ENCODE measurements at regions not wholly inside any gene's neighbourhood (a gene's known extent, or its start where the extent isn't known, plus 50 kb on each side); places are given as distances from the start of the nearest gene placed in this dataset.

- Histone ChIP-seq H3K79me2 (ENCODE audit: control insufficient read depth, insufficient read depth, low read length) (no peaks in the 10 kb centered on the region), H4K8ac (ENCODE audit: low read depth, low read length) (no peak overlapping the region), H3K27ac (ENCODE audit: low read depth, low read length) (no peak overlapping the region), H3K4me3 (ENCODE audit: low read length) (no peak overlapping the region), H2BK15ac (replicated peaks; ENCODE audit: low read depth) (no peak overlapping the region), H3K18ac (ENCODE audit: low read length) (no peak overlapping the region), H3K9ac (ENCODE audit: low read length) (no peak overlapping the region), H2AK5ac (ENCODE audit: low read length) (no peak overlapping the region), H3K23ac (ENCODE audit: low read length) (no peak overlapping the region), H3K56ac (ENCODE audit: low read length) (no peak overlapping the region), H3K79me1 (ENCODE audit: low read length) (no peaks in the 10 kb centered on the region), H4K5ac (ENCODE audit: low read length) (no peak overlapping the region), H2BK120ac (ENCODE audit: low read depth, low read length) (no peak overlapping the region), H3K4me2 (ENCODE audit: low read length) (no peak overlapping the region), H3K4me1 (ENCODE audit: control insufficient read depth, low read depth, low read length) (no peaks in the 10 kb centered on the region), H3K4ac (ENCODE audit: low read depth, low read length) (no peak overlapping the region), H3K27me3 (ENCODE audit: insufficient read depth, low read length, poor library complexity) (no peaks in the 10 kb centered on the region), H2BK5ac (ENCODE audit: low read length) (no peak overlapping the region), H3K36me3 (ENCODE audit: control insufficient read depth, insufficient read depth, low read length) (no peaks in the 10 kb centered on the region)
- no CpG with 5 or more reads among the region's 2 CpGs for WGBS (ENCODE audit: extremely low coverage, insufficient coverage, low lambda C conversion rate)
- peak; percentile 78 for DNase-seq
Measured at GRCh38 chr10:36474456-36474855, 650.9 kb upstream of the ANKRD30A start.

GRCh38 chr10:36473122-36473521 is 652.3 kb upstream of the ANKRD30A start:
- H3K4me1 ChIP-seq (ENCODE audit: control insufficient read depth, low read depth, low read length), result no peaks in the 10 kb centered on the region
- no peak overlapping the region for H3K4me2 ChIP-seq (ENCODE audit: low read length)
- H3K4me3 ChIP-seq (ENCODE audit: low read length), result no peak overlapping the region
- no CpG with 5 or more reads among the region's 4 CpGs for WGBS (ENCODE audit: extremely low coverage, insufficient coverage, low lambda C conversion rate)
- H4K5ac ChIP-seq (ENCODE audit: low read length), result no peak overlapping the region
- no peak overlapping the region for H3K27ac ChIP-seq (ENCODE audit: low read depth, low read length)
- DNase-seq, result no peak
- no peak overlapping the region for H2BK15ac ChIP-seq (replicated peaks; ENCODE audit: low read depth)
- no peak overlapping the region for H2BK5ac ChIP-seq (ENCODE audit: low read length)
- no peak overlapping the region for H3K23ac ChIP-seq (ENCODE audit: low read length)
- no peak overlapping the region for H3K18ac ChIP-seq (ENCODE audit: low read length)
- H4K8ac ChIP-seq (ENCODE audit: low read depth, low read length), result no peak overlapping the region
- H3K27me3 ChIP-seq (ENCODE audit: insufficient read depth, low read length, poor library complexity), result no peaks in the 10 kb centered on the region
- H3K9ac ChIP-seq (ENCODE audit: low read length), result no peak overlapping the region
- H3K79me1 ChIP-seq (ENCODE audit: low read length), result no peaks in the 10 kb centered on the region
- no peak overlapping the region for H2AK5ac ChIP-seq (ENCODE audit: low read length)
- H3K56ac ChIP-seq (ENCODE audit: low read length), result no peak overlapping the region
- H2BK120ac ChIP-seq (ENCODE audit: low read depth, low read length), result no peak overlapping the region
- no peaks in the 10 kb centered on the region for H3K79me2 ChIP-seq (ENCODE audit: control insufficient read depth, insufficient read depth, low read length)
- H3K36me3 ChIP-seq (ENCODE audit: control insufficient read depth, insufficient read depth, low read length), result no peaks in the 10 kb centered on the region
- no peak overlapping the region for H3K4ac ChIP-seq (ENCODE audit: low read depth, low read length)

GRCh38 chr10:36469585-36469984 is 655.8 kb upstream of the ANKRD30A start:
- Histone ChIP-seq H3K4ac (ENCODE audit: low read depth, low read length) (no peak overlapping the region), H3K79me2 (ENCODE audit: control insufficient read depth, insufficient read depth, low read length) (no peaks in the 10 kb centered on the region), H3K4me2 (ENCODE audit: low read length) (no peak overlapping the region), H3K4me3 (ENCODE audit: low read length) (no peak overlapping the region), H3K23ac (ENCODE audit: low read length) (no peak overlapping the region), H3K27me3 (ENCODE audit: insufficient read depth, low read length, poor library complexity) (no peaks in the 10 kb centered on the region), H2AK5ac (ENCODE audit: low read length) (no peak overlapping the region), H3K79me1 (ENCODE audit: low read length) (no peaks in the 10 kb centered on the region), H3K36me3 (ENCODE audit: control insufficient read depth, insufficient read depth, low read length) (no peaks in the 10 kb centered on the region), H2BK5ac (ENCODE audit: low read length) (no peak overlapping the region), H2BK120ac (ENCODE audit: low read depth, low read length) (no peak overlapping the region), H3K56ac (ENCODE audit: low read length) (no peak overlapping the region), H4K5ac (ENCODE audit: low read length) (no peak overlapping the region), H2BK15ac (replicated peaks; ENCODE audit: low read depth) (no peak overlapping the region), H3K18ac (ENCODE audit: low read length) (no peak overlapping the region), H3K27ac (ENCODE audit: low read depth, low read length) (no peak overlapping the region), H4K8ac (ENCODE audit: low read depth, low read length) (no peak overlapping the region), H3K4me1 (ENCODE audit: control insufficient read depth, low read depth, low read length) (no peaks in the 10 kb centered on the region), H3K9ac (ENCODE audit: low read length) (no peak overlapping the region)
- DNase-seq, result no peak
- no CpG with 5 or more reads among the region's 2 CpGs for WGBS (ENCODE audit: extremely low coverage, insufficient coverage, low lambda C conversion rate)

GRCh38 chr10:36468620-36469019 is 656.8 kb upstream of the ANKRD30A start:
- Histone ChIP-seq H2BK15ac (replicated peaks; ENCODE audit: low read depth) (no peak overlapping the region), H3K4me2 (ENCODE audit: low read length) (no peak overlapping the region), H2BK5ac (ENCODE audit: low read length) (no peak overlapping the region), H3K9ac (ENCODE audit: low read length) (no peak overlapping the region), H3K79me1 (ENCODE audit: low read length) (no peaks in the 10 kb centered on the region), H2AK5ac (ENCODE audit: low read length) (no peak overlapping the region), H2BK120ac (ENCODE audit: low read depth, low read length) (no peak overlapping the region), H3K4ac (ENCODE audit: low read depth, low read length) (no peak overlapping the region), H3K23ac (ENCODE audit: low read length) (no peak overlapping the region), H3K36me3 (ENCODE audit: control insufficient read depth, insufficient read depth, low read length) (no peaks in the 10 kb centered on the region), H3K56ac (ENCODE audit: low read length) (no peak overlapping the region), H4K8ac (ENCODE audit: low read depth, low read length) (no peak overlapping the region), H3K4me3 (ENCODE audit: low read length) (no peak overlapping the region), H3K4me1 (ENCODE audit: control insufficient read depth, low read depth, low read length) (no peaks in the 10 kb centered on the region), H4K5ac (ENCODE audit: low read length) (no peak overlapping the region), H3K27ac (ENCODE audit: low read depth, low read length) (no peak overlapping the region), H3K79me2 (ENCODE audit: control insufficient read depth, insufficient read depth, low read length) (no peaks in the 10 kb centered on the region), H3K27me3 (ENCODE audit: insufficient read depth, low read length, poor library complexity) (no peaks in the 10 kb centered on the region), H3K18ac (ENCODE audit: low read length) (no peak overlapping the region)
- no CpG with 5 or more reads among the region's 3 CpGs for WGBS (ENCODE audit: extremely low coverage, insufficient coverage, low lambda C conversion rate)
- no peak for DNase-seq

- Histone ChIP-seq H2BK120ac (ENCODE audit: low read depth, low read length) (no peak overlapping the region), H3K4me3 (ENCODE audit: low read length) (no peak overlapping the region), H3K4ac (ENCODE audit: low read depth, low read length) (no peak overlapping the region), H3K18ac (ENCODE audit: low read length) (no peak overlapping the region), H2BK15ac (replicated peaks; ENCODE audit: low read depth) (no peak overlapping the region), H3K27me3 (ENCODE audit: insufficient read depth, low read length, poor library complexity) (no peaks in the 10 kb centered on the region), H3K4me2 (ENCODE audit: low read length) (no peak overlapping the region), H3K23ac (ENCODE audit: low read length) (no peak overlapping the region), H3K36me3 (ENCODE audit: control insufficient read depth, insufficient read depth, low read length) (no peaks in the 10 kb centered on the region), H3K9ac (ENCODE audit: low read length) (no peak overlapping the region), H3K79me1 (ENCODE audit: low read length) (no peaks in the 10 kb centered on the region), H2AK5ac (ENCODE audit: low read length) (no peak overlapping the region), H4K8ac (ENCODE audit: low read depth, low read length) (no peak overlapping the region), H3K56ac (ENCODE audit: low read length) (no peak overlapping the region), H3K4me1 (ENCODE audit: control insufficient read depth, low read depth, low read length) (no peaks in the 10 kb centered on the region), H4K5ac (ENCODE audit: low read length) (no peak overlapping the region), H3K27ac (ENCODE audit: low read depth, low read length) (no peak overlapping the region), H3K79me2 (ENCODE audit: control insufficient read depth, insufficient read depth, low read length) (no peaks in the 10 kb centered on the region), H2BK5ac (ENCODE audit: low read length) (no peak overlapping the region)
- no peak for DNase-seq
- WGBS (ENCODE audit: extremely low coverage, insufficient coverage, low lambda C conversion rate), result no CpG with 5 or more reads among the region's 3 CpGs
Measured at GRCh38 chr10:36465604-36466379, 659.6 kb upstream of the ANKRD30A start.

- Histone ChIP-seq H3K18ac (ENCODE audit: low read length) (no peak overlapping the region), H3K4me2 (ENCODE audit: low read length) (no peak overlapping the region), H3K4me3 (ENCODE audit: low read length) (no peak overlapping the region), H4K8ac (ENCODE audit: low read depth, low read length) (no peak overlapping the region), H3K79me2 (ENCODE audit: control insufficient read depth, insufficient read depth, low read length) (no peaks in the 10 kb centered on the region), H3K79me1 (ENCODE audit: low read length) (no peaks in the 10 kb centered on the region), H3K9ac (ENCODE audit: low read length) (no peak overlapping the region), H3K4me1 (ENCODE audit: control insufficient read depth, low read depth, low read length) (no peaks in the 10 kb centered on the region), H4K5ac (ENCODE audit: low read length) (no peak overlapping the region), H2BK15ac (replicated peaks; ENCODE audit: low read depth) (no peak overlapping the region), H2AK5ac (ENCODE audit: low read length) (no peak overlapping the region), H3K23ac (ENCODE audit: low read length) (no peak overlapping the region), H2BK5ac (ENCODE audit: low read length) (no peak overlapping the region), H3K56ac (ENCODE audit: low read length) (no peak overlapping the region), H3K27me3 (ENCODE audit: insufficient read depth, low read length, poor library complexity) (no peaks in the 10 kb centered on the region), H2BK120ac (ENCODE audit: low read depth, low read length) (no peak overlapping the region), H3K36me3 (ENCODE audit: control insufficient read depth, insufficient read depth, low read length) (no peaks in the 10 kb centered on the region), H3K4ac (ENCODE audit: low read depth, low read length) (no peak overlapping the region), H3K27ac (ENCODE audit: low read depth, low read length) (no peak overlapping the region)
- DNase-seq, result no peak
- no CpG with 5 or more reads among the region's 1 CpG for WGBS (ENCODE audit: extremely low coverage, insufficient coverage, low lambda C conversion rate)
Measured at GRCh38 chr10:36464291-36464690, 661.1 kb upstream of the ANKRD30A start.
